Kidney capillary endothelial cell (primary cell): ENCODE measurements at regions not wholly inside any gene's neighbourhood (a gene's known extent, or its start where the extent isn't known, plus 50 kb on each side); places are given as distances from the start of the nearest gene placed in this dataset.
"Not testable (repeated sequence)": the region's sequence is repeated elsewhere in the genome, so short reads cannot be mapped to it uniquely, and the experiment has no call there.

Source experiments
- DNase-seq: peaks from one replicate; pipeline ENCODE4 v3.0.0-alpha.2; 2018; ENCODE audit warnings: low spot score

- DNase-seq: peak; percentile 77
Measured at GRCh38 chr16:50497592-50497991, 50.6 kb upstream of the NKD1 start.

DNA sequence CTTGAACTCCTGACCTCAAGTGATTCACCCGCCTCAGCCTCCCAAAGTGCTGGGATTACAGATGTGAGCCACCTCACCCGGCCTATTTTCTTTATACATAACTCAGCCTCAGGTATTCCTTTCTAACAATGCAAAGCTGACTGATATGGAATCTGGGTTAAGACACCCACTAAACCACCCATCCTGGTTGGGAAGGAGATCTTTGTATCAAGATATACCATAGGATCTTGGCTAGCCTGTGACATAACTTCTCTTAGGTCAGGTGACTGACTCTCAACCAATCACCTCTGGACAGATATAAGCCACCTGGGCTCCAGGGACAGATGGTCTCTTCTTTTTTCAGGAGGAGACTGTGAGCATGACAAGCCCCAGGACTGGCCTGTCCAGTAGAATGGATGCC lies 51.2 kb upstream of the NKD1 start:
- DNase-seq: no peak

DNA sequence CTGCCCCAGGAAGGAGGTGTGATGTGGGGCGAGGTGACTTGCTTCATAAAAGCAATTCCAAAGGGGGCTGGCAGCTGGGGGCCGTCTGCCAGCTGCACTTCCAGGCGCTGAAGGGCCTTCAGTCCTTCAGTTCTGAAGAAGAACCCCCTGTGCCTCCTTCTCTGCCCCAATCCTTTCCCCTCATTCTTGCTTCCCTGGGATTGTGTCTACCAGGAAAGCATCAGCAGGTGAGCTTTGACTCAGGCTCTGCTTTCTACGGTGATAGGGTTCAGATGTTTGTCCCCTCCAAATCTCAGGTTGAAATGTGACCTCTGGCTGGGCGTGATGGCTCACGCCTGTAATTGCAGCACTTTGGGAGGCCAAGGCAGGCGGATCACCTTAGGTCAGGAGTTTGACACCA lies 52.5 kb upstream of the NKD1 start:
- DNase-seq: no peak

DNA sequence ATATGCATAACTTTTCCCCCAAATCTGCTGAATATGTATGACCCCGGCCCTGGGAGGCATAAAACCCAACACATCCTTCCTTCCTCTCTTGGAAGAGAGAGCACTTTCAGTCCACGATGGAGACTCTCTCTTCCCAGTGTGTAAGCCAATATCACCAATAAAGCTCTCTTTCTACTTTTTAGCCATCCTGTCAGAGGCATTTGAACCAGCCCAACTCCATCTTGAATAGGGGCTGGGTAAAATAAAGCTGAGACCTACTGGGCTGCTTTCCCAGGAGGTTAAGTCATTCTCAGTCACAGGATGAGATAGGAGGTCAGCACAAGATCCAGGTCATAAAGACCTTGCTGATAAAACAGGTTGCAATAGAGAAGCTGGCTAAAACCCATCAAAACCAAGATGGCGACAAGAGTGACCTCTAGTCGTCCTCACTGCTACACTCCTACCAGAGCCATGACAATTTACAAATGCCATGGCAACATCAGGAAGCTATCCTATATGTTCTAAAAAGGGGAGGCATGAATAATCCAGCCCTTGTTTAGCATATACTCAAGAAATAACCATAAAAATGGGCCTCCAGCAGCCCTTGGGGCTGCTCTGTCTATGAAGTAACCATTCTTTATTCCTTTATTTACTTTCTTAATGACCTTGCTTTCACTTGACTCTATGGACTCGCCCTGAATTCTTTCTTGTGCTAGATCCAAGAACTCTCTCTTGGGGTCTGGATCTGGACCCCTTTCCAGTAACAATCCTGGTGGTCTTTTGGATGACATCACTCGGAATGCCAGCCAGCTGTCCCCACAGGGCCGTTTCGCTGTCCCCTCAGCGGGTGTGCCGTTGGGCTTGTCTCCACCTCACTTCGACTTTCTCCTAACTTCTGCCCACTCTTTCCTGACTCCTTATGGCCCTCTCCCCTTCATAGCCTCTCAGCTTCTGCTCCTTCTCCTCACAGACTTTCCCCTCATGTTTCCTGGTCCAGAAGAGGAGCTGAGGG lies 53.4 kb upstream of the NKD1 start:
- no peak for DNase-seq

DNA sequence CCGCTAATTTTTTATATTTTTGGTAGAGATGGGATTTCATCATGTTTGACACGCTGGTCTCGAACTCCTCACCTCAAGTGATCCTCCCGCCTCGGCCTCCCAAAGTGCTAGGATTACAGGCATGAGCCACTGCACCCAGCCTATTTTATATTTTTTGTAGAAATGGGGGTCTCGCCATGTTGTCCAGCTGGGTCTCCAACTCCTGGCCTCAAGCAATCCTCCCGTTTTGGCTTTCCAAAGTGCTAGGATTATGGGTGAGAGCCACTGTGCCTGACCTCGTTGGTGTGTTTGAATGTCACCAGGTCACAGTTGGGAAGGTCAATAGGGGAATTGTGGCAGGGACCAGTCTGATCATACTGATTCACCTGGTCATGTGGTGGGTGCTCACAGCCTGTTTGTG lies 56.7 kb upstream of the NKD1 start:
- DNase-seq: no peak

GRCh38 chr16:50490828-50491227 lies 57.4 kb upstream of the NKD1 start:
- DNase-seq: no peak

- DNase-seq: no peak
Measured at GRCh38 chr16:50489182-50489581, 59.0 kb upstream of the NKD1 start.

DNA sequence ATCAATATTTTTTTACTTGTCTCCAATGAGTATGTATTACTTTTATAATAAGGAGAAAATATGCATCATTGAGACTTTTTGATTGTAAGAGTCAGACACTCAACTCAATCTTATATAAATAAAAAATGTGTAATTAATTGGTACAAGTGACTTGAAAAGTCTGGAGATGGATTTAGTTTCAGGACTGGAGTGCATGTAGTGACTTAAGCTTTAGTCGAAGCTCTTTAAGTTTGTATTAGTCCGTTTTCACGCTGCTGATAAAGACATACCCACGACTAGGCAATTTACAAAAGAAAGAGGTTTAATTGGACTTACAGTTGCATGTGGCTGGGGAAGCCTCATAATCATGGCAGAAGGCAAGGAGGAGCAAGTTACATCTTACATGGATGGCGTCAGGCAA lies 60.7 kb upstream of the NKD1 start:
- DNase-seq: no peak

- DNase-seq: not testable (repeated sequence)
Measured at GRCh38 chr16:50486162-50486561, 62.0 kb upstream of the NKD1 start.

- no peak for DNase-seq
Measured at GRCh38 chr16:50485232-50485631, 63.0 kb upstream of the NKD1 start.

GRCh38 chr16:50482271-50482670 lies 65.9 kb upstream of the NKD1 start:
- DNase-seq: no peak

DNA sequence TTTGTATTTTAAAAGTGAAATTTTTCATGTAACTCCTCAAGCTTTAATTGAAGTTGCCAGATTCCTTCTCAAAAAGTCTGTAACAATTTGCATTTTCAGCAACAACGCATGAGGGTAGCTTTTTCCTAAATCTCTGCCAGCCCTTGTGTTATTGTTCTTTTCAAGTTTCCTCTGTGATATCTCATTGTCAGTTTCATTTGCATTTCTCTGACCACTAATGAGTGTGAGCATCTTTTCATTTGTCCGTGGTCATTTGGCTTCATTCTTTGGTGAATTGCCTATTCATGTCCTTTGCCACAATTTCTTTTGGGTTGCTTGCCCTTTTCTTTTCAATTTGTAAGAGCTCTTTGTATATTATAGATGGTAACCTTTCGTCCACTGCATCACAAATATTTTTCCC lies 68.0 kb upstream of the NKD1 start:
- no peak for DNase-seq

DNA sequence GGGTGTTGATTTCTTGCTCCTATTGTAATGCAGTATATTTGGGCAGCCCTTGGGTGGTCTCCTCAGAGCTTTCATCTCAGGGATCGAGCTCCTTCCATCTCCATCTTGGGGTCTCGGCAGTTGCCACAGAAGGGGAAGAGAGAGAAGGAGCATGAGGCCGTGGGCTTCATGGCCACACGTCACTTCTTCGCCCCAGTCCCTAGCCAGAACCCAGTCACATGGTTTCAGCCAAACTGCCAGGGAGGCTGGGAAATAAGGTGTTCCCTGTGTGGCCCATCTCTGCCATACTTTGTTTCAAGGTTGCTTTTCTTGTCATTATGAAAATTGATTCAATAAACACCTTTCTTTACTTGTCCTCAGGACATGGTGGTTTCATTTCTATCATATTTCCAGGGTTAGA lies 68.4 kb upstream of the NKD1 start:
- no peak for DNase-seq

GRCh38 chr16:50478773-50479149 lies 69.4 kb upstream of the NKD1 start:
- no peak for DNase-seq

DNA sequence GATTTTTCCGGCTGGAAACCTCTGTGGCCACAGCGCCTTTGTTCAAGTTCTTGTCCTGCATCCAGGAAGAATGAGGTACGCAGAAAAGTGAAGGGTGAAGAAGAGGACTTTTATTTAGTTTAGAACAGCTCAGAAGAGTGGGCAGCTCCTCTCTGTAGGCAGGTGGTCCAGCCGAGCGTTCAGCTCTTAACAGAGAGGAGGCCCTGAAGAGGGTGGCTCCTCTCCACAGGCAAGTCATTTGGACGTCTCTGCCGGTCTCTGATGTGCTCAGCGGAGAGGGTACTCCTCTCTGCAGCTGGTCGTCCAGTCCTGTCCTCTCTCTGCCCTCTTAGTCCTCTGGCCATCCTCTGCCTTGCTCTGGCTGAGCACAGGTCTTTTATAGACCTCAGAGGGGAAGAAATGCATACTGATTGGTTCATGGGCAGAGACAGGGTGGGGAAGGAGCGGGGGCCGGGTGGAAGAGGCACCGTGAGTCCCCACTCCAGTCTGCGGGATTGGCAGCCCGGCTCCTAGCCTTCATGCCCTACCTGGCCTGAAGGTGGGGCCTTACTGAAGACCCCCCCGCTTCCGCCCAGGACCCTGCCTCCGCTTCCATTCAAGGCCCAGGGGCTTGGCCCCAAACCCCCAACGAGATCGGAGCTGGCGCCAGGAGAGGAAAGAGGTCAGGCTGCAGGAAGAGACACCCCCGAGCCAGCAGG lies 70.0 kb upstream of the NKD1 start:
- no peak for DNase-seq

- no peak for DNase-seq
Measured at GRCh38 chr16:50476486-50477255, 71.5 kb upstream of the NKD1 start.

DNA sequence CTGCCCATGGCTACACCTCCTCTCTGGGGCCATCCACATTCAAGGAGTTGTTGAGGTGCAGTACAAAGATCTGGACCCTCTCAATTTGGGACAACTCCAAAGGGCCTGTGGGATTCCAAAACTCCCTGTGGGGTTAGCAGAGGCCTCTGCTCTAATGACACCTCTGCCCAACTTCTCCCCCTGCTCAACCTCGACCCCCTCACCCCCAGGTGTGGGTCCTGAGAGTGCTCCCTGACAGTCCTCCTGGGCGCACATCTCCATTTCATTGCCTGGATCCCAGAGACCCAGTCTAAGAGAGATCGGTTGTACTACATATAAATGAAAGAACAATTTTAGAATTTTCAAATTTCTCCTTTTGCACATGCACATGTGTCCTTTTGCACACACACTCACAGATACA lies 73.0 kb upstream of the NKD1 start:
- DNase-seq: no peak

DNA sequence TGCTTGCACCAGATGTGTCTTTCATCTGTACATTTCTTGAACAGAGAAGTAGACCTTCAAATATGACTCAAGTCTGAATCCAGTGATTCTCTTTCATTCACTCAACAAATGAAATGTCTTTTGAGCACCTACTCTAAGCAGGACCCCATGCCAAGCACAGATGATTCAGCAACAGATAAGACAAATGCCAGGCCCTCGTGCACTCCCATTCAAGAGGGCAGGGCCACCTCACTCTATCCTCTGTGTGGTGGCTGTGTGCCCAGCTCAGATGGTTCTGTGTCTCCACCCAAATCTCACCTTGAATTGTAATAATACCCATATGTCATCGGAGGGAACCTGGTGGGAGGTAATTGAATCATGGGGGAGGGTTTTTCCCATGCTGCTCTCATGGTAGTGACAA lies 74.1 kb upstream of the NKD1 start:
- DNase-seq: no peak

GRCh38 chr16:50473356-50473945 lies 74.7 kb upstream of the NKD1 start:
- DNase-seq: peak; percentile 22

GRCh38 chr16:50472472-50472871 lies 75.7 kb upstream of the NKD1 start:
- no peak for DNase-seq

DNA sequence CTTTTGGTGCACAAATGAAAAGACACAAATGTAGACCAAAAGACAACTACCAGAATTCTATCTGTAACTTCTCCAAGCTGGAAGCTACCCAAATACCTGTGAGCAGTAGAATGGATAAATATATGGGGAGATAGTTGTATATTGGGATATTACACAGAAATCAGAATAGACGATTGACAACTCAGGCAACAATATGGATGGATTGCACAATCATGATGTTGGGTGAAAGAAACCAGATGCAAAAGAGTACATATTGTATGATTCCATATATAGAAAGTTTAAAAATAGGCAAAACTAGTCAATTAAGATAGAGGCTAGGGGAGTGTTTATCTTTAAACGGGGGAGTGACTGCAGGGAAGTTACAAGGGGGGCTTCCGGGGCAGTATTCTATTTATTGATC lies 77.5 kb upstream of the NKD1 start:
- DNase-seq: no peak

- DNase-seq: no peak
Measured at GRCh38 chr16:50469744-50470321, 78.4 kb upstream of the NKD1 start.
